ENCODE measurements at regions not wholly inside any gene's neighbourhood (a gene's known extent, or its start where the extent isn't known, plus 50 kb on each side); places are given as distances from the start of the nearest gene placed in this dataset.

DNA sequence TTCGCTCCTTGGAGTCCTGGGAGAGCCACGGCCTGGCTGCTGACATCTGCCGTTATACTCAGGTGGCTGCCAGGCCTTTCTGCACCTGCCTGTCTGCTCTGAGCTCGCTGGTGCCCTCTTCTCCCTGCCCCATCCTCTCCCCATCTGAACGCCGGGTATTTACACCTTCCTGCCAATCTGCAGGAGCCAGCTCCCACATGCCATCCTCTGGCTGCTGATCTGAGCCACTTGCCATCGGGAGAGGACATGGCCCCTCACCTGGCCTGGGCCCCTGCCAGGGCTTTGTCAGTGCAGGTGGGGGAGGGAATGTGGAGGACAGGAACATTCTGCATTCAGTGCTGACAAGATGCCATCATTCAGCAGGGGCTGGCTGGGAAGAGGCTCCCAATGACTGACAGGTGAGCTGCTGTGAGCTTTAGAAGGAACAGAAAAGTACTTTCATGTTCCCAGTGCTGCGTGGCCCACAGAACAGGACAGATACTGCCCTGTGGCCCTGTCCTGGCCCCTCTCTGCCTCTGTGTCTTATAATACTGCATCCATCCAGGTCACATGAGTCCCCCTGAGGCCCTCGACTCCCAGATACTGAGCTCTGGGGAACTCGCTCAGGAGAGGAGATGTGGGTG, 96.3 kb upstream of the ZNF469 start:
- TF ChIP-seq, protein P1, sequence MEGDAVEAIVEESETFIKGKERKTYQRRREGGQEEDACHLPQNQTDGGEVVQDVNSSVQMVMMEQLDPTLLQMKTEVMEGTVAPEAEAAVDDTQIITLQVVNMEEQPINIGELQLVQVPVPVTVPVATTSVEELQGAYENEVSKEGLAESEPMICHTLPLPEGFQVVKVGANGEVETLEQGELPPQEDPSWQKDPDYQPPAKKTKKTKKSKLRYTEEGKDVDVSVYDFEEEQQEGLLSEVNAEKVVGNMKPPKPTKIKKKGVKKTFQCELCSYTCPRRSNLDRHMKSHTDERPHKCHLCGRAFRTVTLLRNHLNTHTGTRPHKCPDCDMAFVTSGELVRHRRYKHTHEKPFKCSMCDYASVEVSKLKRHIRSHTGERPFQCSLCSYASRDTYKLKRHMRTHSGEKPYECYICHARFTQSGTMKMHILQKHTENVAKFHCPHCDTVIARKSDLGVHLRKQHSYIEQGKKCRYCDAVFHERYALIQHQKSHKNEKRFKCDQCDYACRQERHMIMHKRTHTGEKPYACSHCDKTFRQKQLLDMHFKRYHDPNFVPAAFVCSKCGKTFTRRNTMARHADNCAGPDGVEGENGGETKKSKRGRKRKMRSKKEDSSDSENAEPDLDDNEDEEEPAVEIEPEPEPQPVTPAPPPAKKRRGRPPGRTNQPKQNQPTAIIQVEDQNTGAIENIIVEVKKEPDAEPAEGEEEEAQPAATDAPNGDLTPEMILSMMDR (IDR thresholded peaks at IDR 0.05; ENCODE audit: extremely low read depth in 1 of 2, insufficient read depth in 1 of 2, low read depth in 1 of 2, low read length in 2 of 2) = no peak
- TF ChIP-seq EZH2 (IDR thresholded peaks at IDR 0.05; ENCODE audit: borderline replicate concordance, low read depth, low read length, severe bottlenecking) (no peak), POLR2AphosphoS5 (IDR thresholded peaks at IDR 0.05; ENCODE audit: insufficient read depth, low read depth, low read length) (no peak), POLR2A (IDR thresholded peaks at IDR 0.05; ENCODE audit: low read depth, low read length) (no peak), MYC (IDR thresholded peaks at IDR 0.05; ENCODE audit: low read depth, low read length) (no peak), JUN (IDR thresholded peaks at IDR 0.05; ENCODE audit: borderline replicate concordance, insufficient read depth, insufficient read length, low read depth) (no peak), GATA2 (IDR thresholded peaks at IDR 0.05; ENCODE audit: insufficient read depth, insufficient read length, low read depth, low read length) (no peak), FOS (IDR thresholded peaks at IDR 0.05; ENCODE audit: borderline replicate concordance, insufficient read depth, low read length) (no peak)
- TF ChIP-seq, protein P2, sequence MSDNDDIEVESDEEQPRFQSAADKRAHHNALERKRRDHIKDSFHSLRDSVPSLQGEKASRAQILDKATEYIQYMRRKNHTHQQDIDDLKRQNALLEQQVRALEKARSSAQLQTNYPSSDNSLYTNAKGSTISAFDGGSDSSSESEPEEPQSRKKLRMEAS (IDR thresholded peaks at IDR 0.05; ENCODE audit: insufficient read depth, insufficient read length) = no peak
